CD14-positive monocyte (primary cell): ENCODE measurements at regions not wholly inside any gene's neighbourhood (a gene's known extent, or its start where the extent isn't known, plus 50 kb on each side); places are given as distances from the start of the nearest gene placed in this dataset.

Experiments used
- DNase-seq, 3 donors: peaks; one replicate each; pipeline ENCODE4 v3.0.0-alpha.2; 2011 to 2022
- H2AFZ ChIP-seq: 2 replicates; pipeline ENCODE4 v1.6.0; 2012; ENCODE audit warnings: mild to moderate bottlenecking, low read depth, low read length, inconsistent platforms; ENCODE audit not compliant: insufficient read depth, poor library complexity, severe bottlenecking
- H3K27ac ChIP-seq, 2 donors: 1 replicate in 1 of 2; 2 replicates in 1 of 2; pipeline ENCODE4 v1.5.1; 2012 to 2013; ENCODE audit warnings: low read length in 2 of 2, control low read depth in 1 of 2, inconsistent platforms in 1 of 2, low read depth in 1 of 2, mild to moderate bottlenecking in 1 of 2
- H3K27me3 ChIP-seq, 2 donors: one replicate each; pipeline versions ENCODE4 v1.6.0 to v1.6.1; 2011 to 2013; ENCODE audit warnings: low read length in 2 of 2; ENCODE audit not compliant: control insufficient read depth in 2 of 2, insufficient read depth in 2 of 2
- H3K36me3 ChIP-seq, 2 donors: replicated peaks in 1 of 2; 1 replicate in 1 of 2; 2 replicates in 1 of 2; pipeline versions ENCODE4 v1.5.1 to v1.6.1; 2012 to 2013; ENCODE audit warnings: low read length in 2 of 2, control low read depth in 1 of 2, inconsistent platforms in 1 of 2, mild to moderate bottlenecking in 1 of 2; ENCODE audit not compliant: insufficient read depth in 2 of 2, control insufficient read depth in 1 of 2
- H3K4me1 ChIP-seq, 2 donors: 1 replicate in 1 of 2; 2 replicates in 1 of 2; pipeline versions ENCODE4 v1.5.1 to v1.6.1; 2012 to 2013; ENCODE audit warnings: low read length in 2 of 2, control low read depth in 1 of 2, inconsistent platforms in 1 of 2, mild to moderate bottlenecking in 1 of 2, moderate library complexity in 1 of 2; ENCODE audit not compliant: insufficient read depth in 2 of 2, control insufficient read depth in 1 of 2
- H3K4me2 ChIP-seq: replicated peaks from 2 replicates; pipeline ENCODE3; 2012; ENCODE audit warnings: low read length, moderate library complexity, mild to moderate bottlenecking; ENCODE audit not compliant: poor library complexity, severe bottlenecking; ENCODE audit errors: extremely low read depth
- H3K4me3 ChIP-seq, 3 experiments: fragments of 200-600 bp in 1 of 3; sonication (generic) in 1 of 3; replicated peaks in 1 of 3; 1 replicate in 2 of 3; 2 replicates in 1 of 3; pipeline ENCODE4 v1.5.1; 2011 to 2013; ENCODE audit warnings: low read length in 3 of 3, mild to moderate bottlenecking in 3 of 3, control low read depth in 2 of 3, low read depth in 2 of 3, inconsistent platforms in 1 of 3, moderate library complexity in 1 of 3
- H3K79me2 ChIP-seq: 2 replicates; pipeline ENCODE4 v1.6.0; 2012; ENCODE audit warnings: mild to moderate bottlenecking, control low read depth, inconsistent platforms, low read length, moderate library complexity; ENCODE audit not compliant: insufficient read depth
- H3K9ac ChIP-seq: 2 replicates; pipeline ENCODE4 v1.6.0; 2017; ENCODE audit warnings: low read length, mild to moderate bottlenecking; ENCODE audit not compliant: insufficient read depth, poor library complexity, severe bottlenecking
- H3K9me3 ChIP-seq, 2 donors: replicated peaks in 1 of 2; 1 replicate in 1 of 2; 2 replicates in 1 of 2; pipeline versions ENCODE4 v1.5.1 to v1.6.1; 2012 to 2013; ENCODE audit warnings: low read length in 2 of 2, control low read depth in 1 of 2; ENCODE audit not compliant: control insufficient read depth in 1 of 2, insufficient read depth in 1 of 2
- H4K20me1 ChIP-seq: 2 replicates; pipeline ENCODE4 v1.6.0; 2012; ENCODE audit warnings: mild to moderate bottlenecking, low read length, control low read depth, moderate library complexity; ENCODE audit not compliant: insufficient read depth
- H3K27ac Mint-ChIP-seq, 7 donors: one replicate each; pipeline ENCODE4 v1.8.0; 2020; ENCODE audit warnings: mild to moderate bottlenecking in 7 of 7, mixed read lengths in 7 of 7, moderate library complexity in 6 of 7, inconsistent platforms in 2 of 7
- H3K27me3 Mint-ChIP-seq, 3 donors: one replicate each; pipeline ENCODE4 v1.8.0; 2021 to 2022; ENCODE audit warnings: low read depth in 3 of 3, mild to moderate bottlenecking in 3 of 3, mixed read lengths in 3 of 3, moderate library complexity in 3 of 3, inconsistent platforms in 1 of 3
- H3K36me3 Mint-ChIP-seq, 2 donors: one replicate each; pipeline ENCODE4 v1.8.0; 2020; ENCODE audit warnings: mixed read lengths in 2 of 2, inconsistent platforms in 1 of 2, mild to moderate bottlenecking in 1 of 2
- H3K4me1 Mint-ChIP-seq: one replicate; pipeline ENCODE4 v1.8.0; 2020; ENCODE audit warnings: mild to moderate bottlenecking, mixed read lengths
- H3K4me3 Mint-ChIP-seq, 2 donors: one replicate each; pipeline ENCODE4 v1.8.0; 2020; ENCODE audit warnings: mild to moderate bottlenecking in 2 of 2, mixed read lengths in 2 of 2, moderate library complexity in 1 of 2
- H3K9me3 Mint-ChIP-seq, 7 donors: one replicate each; pipeline ENCODE4 v1.8.0; 2020 to 2022; ENCODE audit warnings: mixed read lengths in 7 of 7, mild to moderate bottlenecking in 6 of 7, moderate library complexity in 6 of 7, inconsistent platforms in 2 of 7
- WGBS: methylation state at CpG from one replicate; pipeline ENCODE4 v1.1.5; 2013; ENCODE audit warnings: missing lambda C conversion rate; ENCODE audit not compliant: insufficient coverage; 5-methylcytosine and 5-hydroxymethylcytosine counted together
- intact Hi-C, 2 donors: fragments of 100-400 bp; cut with micrococcal nuclease; formaldehyde crosslinking; loops; one replicate each; pipeline versions ENCODE4 v1.15.0 to v1.15.1; 2023
- TF ChIP-seq, protein P1 (sequence below): fragments of 200-600 bp; IDR thresholded peaks from one replicate; pipeline ENCODE4 v1.8.0; 2022; ENCODE audit warnings: antibody characterized with exemption, mild to moderate bottlenecking

DNA sequence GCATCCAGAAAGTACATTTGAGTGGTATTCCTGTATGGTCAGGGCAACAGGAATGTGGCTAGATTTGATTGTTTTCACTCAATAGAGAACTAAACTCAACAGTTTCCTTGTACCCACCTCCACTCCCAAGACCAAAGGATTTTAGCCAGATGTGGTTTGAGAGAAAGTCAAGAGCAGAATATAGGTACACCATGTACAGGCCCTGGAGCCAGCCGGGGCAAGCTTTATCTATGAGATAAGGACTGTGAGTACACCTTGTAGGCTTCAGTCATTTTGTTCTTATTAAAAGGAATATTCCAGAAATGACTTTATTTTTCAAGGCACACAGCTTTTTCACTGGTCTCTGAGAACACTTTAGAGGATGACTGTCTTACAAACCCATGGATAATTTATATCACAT, 192.4 kb upstream of the JUN start:
- Histone ChIP-seq H3K27me3 (no peaks in the 10 kb centered on the region), H3K4me2 (no peak overlapping the region), H3K36me3 (no peaks in the 10 kb centered on the region), H4K20me1 (no peaks in the 10 kb centered on the region), H3K27ac (no peak overlapping the region), H3K4me1 (peaks cover 22 to 23% of the 10 kb centered on the region in 2 donors), H3K9ac (no peak overlapping the region), H3K9me3 (no peaks in the 10 kb centered on the region), H3K79me2 (no peaks in the 10 kb centered on the region), H2AFZ (no peak overlapping the region), H3K4me3 (no peak overlapping the region)
- H3K9me3 Mint-ChIP-seq, result peaks cover 0 to 3% (median 0%) of the 10 kb centered on the region in 7 donors
- H3K36me3 Mint-ChIP-seq, result no peaks in the 10 kb centered on the region
- no peak overlapping the region for H3K4me3 Mint-ChIP-seq
- DNase-seq, result no peak
- H3K27me3 Mint-ChIP-seq, result peaks cover 3 to 8% (median 7%) of the 10 kb centered on the region in 3 donors
- TF ChIP-seq, protein P1, sequence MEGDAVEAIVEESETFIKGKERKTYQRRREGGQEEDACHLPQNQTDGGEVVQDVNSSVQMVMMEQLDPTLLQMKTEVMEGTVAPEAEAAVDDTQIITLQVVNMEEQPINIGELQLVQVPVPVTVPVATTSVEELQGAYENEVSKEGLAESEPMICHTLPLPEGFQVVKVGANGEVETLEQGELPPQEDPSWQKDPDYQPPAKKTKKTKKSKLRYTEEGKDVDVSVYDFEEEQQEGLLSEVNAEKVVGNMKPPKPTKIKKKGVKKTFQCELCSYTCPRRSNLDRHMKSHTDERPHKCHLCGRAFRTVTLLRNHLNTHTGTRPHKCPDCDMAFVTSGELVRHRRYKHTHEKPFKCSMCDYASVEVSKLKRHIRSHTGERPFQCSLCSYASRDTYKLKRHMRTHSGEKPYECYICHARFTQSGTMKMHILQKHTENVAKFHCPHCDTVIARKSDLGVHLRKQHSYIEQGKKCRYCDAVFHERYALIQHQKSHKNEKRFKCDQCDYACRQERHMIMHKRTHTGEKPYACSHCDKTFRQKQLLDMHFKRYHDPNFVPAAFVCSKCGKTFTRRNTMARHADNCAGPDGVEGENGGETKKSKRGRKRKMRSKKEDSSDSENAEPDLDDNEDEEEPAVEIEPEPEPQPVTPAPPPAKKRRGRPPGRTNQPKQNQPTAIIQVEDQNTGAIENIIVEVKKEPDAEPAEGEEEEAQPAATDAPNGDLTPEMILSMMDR, result no peak
- peaks cover 28% of the 10 kb centered on the region for H3K4me1 Mint-ChIP-seq
- intact Hi-C loops, result no loop called here
- no CpG with 5 or more reads among the region's 1 CpG for WGBS
- H3K27ac Mint-ChIP-seq, result no peak overlapping the region

- Mint-ChIP-seq H3K27me3 (peaks cover 1 to 5% (median 3%) of the 10 kb centered on the region in 3 donors), H3K4me3 (no peak overlapping the region), H3K27ac (no peak overlapping the region), H3K4me1 (peaks cover 25% of the 10 kb centered on the region), H3K9me3 (peaks cover 0 to 3% (median 0%) of the 10 kb centered on the region in 7 donors), H3K36me3 (no peaks in the 10 kb centered on the region)
- Histone ChIP-seq H3K27ac (no peak overlapping the region), H3K4me2 (no peak overlapping the region), H3K4me3 (no peak overlapping the region), H3K9ac (no peak overlapping the region), H4K20me1 (no peaks in the 10 kb centered on the region), H3K79me2 (no peaks in the 10 kb centered on the region), H3K9me3 (no peaks in the 10 kb centered on the region), H3K36me3 (no peaks in the 10 kb centered on the region), H3K4me1 (peaks cover 22 to 23% of the 10 kb centered on the region in 2 donors), H2AFZ (no peak overlapping the region), H3K27me3 (no peaks in the 10 kb centered on the region)
- DNase-seq, result no peak
- intact Hi-C loops, result no loop called here
- no CpG with 5 or more reads among the region's 1 CpG for WGBS
- TF ChIP-seq, protein P1, result no peak
These were observed 193.8 kb upstream of the JUN start for GRCh38 chr1:58977598-58977997.
